ENCODE measurements at regions not wholly inside any gene's neighbourhood (a gene's known extent, or its start where the extent isn't known, plus 50 kb on each side); places are given as distances from the start of the nearest gene placed in this dataset.
"Not testable (repeated sequence)": the region's sequence is repeated elsewhere in the genome, so short reads cannot be mapped to it uniquely, and the experiment has no call there.

DNA sequence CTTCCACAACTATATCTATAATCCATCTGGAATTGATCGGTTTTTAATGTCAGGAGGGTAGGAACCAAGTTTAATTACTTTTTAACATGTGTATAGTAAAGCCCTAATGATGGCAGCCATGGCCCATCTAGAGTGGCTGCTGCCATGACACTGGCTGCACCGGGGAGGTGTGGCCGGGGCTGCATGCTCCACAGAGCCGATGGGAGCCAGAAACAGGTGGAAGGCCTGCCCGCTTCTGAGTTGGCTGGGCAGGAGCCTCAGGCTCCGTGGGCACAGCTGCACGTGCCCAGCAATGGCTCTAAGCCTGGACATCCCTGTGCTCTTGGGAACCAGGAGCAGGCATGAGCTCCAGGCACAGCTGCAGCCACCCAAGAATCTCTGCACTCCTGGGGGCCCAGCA is 73.0 kb downstream of the GBP6 start:
- Histone ChIP-seq H3K27me3 (no peaks in the 10 kb centered on the region), H3K4me3 (no peak overlapping the region), H3K36me3 (no peaks in the 10 kb centered on the region), H3K9me3 (peaks cover 9 to 36% (median 32%) of the 10 kb centered on the region in 4 donors), H3K4me1 (no peaks in the 10 kb centered on the region), H3K27ac (no peak overlapping the region)
- WGBS, 5 donors = 80 to 95% (median 91%) methylated on average over 3 to 7 of the region's 7 CpGs
- DNase-seq = no peak
- intact Hi-C loops (cut with DNase I; ENCODE audit: low total_unique reads) = no loop called here
- no peak for TF ChIP-seq POLR2A (IDR thresholded peaks at IDR 0.05)
- TF ChIP-seq, protein P1, sequence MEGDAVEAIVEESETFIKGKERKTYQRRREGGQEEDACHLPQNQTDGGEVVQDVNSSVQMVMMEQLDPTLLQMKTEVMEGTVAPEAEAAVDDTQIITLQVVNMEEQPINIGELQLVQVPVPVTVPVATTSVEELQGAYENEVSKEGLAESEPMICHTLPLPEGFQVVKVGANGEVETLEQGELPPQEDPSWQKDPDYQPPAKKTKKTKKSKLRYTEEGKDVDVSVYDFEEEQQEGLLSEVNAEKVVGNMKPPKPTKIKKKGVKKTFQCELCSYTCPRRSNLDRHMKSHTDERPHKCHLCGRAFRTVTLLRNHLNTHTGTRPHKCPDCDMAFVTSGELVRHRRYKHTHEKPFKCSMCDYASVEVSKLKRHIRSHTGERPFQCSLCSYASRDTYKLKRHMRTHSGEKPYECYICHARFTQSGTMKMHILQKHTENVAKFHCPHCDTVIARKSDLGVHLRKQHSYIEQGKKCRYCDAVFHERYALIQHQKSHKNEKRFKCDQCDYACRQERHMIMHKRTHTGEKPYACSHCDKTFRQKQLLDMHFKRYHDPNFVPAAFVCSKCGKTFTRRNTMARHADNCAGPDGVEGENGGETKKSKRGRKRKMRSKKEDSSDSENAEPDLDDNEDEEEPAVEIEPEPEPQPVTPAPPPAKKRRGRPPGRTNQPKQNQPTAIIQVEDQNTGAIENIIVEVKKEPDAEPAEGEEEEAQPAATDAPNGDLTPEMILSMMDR (IDR thresholded peaks at IDR 0.05) = no peak
- TF ChIP-seq POLR2AphosphoS5 (IDR thresholded peaks at IDR 0.05) = no peak
- TF ChIP-seq EP300 (IDR thresholded peaks at IDR 0.05) = no peak

DNA sequence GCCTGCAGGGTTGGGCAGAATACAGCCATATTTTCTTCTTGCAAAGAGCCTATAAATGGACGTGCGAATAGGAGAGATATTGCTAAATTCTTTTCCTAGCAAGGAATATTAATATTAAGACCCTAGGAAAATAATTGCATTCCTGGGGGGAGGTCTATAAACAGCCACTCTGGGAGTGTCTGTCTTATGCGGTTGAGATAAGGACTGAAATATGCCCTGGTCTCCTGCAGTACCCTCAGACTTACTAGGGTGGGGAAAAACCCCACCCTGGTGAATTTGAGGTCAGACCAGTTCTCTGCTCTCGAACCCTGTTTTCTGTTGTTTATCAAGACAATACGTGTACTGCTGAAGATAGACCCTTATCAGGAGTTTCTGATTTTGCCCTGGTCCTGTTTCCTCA is 74.4 kb downstream of the GBP6 start:
- H3K4me3 ChIP-seq; H3K27ac ChIP-seq; DNase-seq; H3K27me3 ChIP-seq; intact Hi-C loops (cut with DNase I; ENCODE audit: low total_unique reads); H3K4me1 ChIP-seq; H3K36me3 ChIP-seq: not testable (repeated sequence)
- H3K9me3 ChIP-seq = peaks cover 10 to 36% (median 32%) of the 10 kb centered on the region in 4 donors
- WGBS, 5 donors = 85 to 90% (median 88%) methylated on average over 5 of the region's 5 CpGs

DNA sequence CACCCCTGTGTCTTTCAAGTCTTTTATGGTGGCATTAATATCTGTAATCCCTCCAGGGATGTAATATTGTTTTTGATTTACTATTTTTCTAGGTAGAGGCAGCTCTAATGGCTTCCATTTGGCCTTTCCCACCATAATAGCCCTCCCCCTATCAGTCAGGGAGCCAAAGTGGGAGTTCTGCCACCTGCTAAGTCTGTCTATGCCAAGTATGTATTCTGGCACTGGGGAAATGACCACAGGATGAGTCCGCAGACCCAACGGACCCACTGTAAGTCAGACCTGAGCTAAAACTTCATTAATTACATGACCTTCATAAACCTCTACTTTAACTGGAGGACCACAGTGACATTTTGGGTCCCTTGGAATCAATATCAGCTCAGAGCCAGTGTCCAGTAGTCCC is 77.1 kb downstream of the GBP6 start:
- Histone ChIP-seq H3K4me3 (no peak overlapping the region), H3K27me3 (no peaks in the 10 kb centered on the region), H3K9me3 (peaks cover 10 to 36% (median 32%) of the 10 kb centered on the region in 4 donors), H3K36me3 (no peaks in the 10 kb centered on the region), H3K27ac (no peak overlapping the region), H3K4me1 (no peaks in the 10 kb centered on the region)
- TF ChIP-seq, protein P1 (IDR thresholded peaks at IDR 0.05) = no peak
- intact Hi-C loops (cut with DNase I; ENCODE audit: low total_unique reads) = no loop called here
- 94% methylated on average over 2 of the region's 2 CpGs for WGBS, 5 donors
- DNase-seq = no peak

DNA sequence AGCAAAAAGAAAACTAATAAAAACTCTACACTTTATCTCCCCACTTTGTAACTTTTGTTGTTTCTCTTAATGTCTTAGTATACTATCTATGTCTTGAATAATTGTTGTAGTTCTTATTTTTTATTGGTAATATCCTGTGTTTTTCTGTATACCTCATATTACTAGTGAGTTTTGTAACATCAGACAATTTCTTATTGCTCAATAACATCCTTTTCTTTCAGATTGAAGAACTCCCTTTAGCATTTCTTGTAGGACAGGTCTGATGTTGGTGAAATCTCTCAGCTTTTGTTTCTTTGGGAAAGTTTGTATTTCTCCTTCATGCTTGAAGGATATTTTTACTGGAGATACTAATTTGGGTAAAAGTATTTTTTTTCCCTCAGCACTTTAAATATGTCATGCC is 79.8 kb upstream of the LRRC8B start:
- intact Hi-C loops (cut with DNase I; ENCODE audit: low total_unique reads) = no loop called here
- Histone ChIP-seq H3K9me3 (peaks cover 2 to 5% (median 3%) of the 10 kb centered on the region in 4 donors), H3K27me3 (no peaks in the 10 kb centered on the region), H3K4me1 (no peaks in the 10 kb centered on the region), H3K27ac (no peak overlapping the region), H3K36me3 (no peaks in the 10 kb centered on the region), H3K4me3 (no peak overlapping the region)
- no peak for DNase-seq
- TF ChIP-seq EP300 (IDR thresholded peaks at IDR 0.05) = no peak
- TF ChIP-seq, protein P1 (IDR thresholded peaks at IDR 0.05) = no peak
- no peak for TF ChIP-seq POLR2A (IDR thresholded peaks at IDR 0.05)
- TF ChIP-seq POLR2AphosphoS5 (IDR thresholded peaks at IDR 0.05) = no peak

DNA sequence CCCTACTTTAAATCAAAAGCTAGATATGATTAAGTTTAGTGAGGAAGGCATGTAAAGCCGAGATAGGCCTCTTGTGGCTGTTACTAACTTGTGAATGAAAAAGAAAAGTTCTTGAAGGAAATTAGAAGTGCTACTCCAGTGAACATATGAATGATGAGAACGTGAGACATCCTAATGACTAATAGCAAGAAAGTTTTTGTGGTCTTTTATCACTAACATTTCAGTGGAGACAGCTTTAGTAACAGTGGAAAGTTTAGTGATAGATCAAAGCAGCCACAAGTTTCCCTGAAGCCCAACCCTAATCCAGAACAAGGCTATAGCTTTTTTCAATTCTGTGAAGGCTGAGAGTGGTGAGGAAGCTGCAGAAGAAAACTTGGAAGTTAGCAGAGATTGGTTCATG is 73.6 kb upstream of the LRRC8B start:
- Histone ChIP-seq H3K36me3 (no peaks in the 10 kb centered on the region), H3K27me3 (no peaks in the 10 kb centered on the region), H3K4me3 (no peak overlapping the region), H3K27ac (no peak overlapping the region), H3K9me3 (no peaks in the 10 kb centered on the region), H3K4me1 (peaks cover 0 to 4% (median 0%) of the 10 kb centered on the region in 4 donors)
- TF ChIP-seq POLR2A (IDR thresholded peaks at IDR 0.05) = no peak
- no peak for TF ChIP-seq EP300 (IDR thresholded peaks at IDR 0.05)
- TF ChIP-seq, protein P1 (IDR thresholded peaks at IDR 0.05) = no peak
- TF ChIP-seq POLR2AphosphoS5 (IDR thresholded peaks at IDR 0.05) = no peak
- 61 to 71% (median 66%) methylated on average over 2 of the region's 2 CpGs for WGBS, 5 donors
- intact Hi-C loops (cut with DNase I; ENCODE audit: low total_unique reads) = loop anchor here (5.0 to 10.0 kb wide), 2 partner anchors 449 to 476 kb away; no protein-coding TSS in a partner anchor
- DNase-seq = no peak
